NT2/D1 (cell line): ENCODE measurements at regions not wholly inside any gene's neighbourhood (a gene's known extent, or its start where the extent isn't known, plus 50 kb on each side); places are given as distances from the start of the nearest gene placed in this dataset.

Experiments
- DNase-seq: peaks from one replicate; pipeline ENCODE4 v3.0.0-alpha.2; 2011; ENCODE audit warnings: low read depth, low spot score
- H3K27me3 ChIP-seq: 2 replicates; pipeline ENCODE4 v1.6.0; 2011; ENCODE audit warnings: mild to moderate bottlenecking; ENCODE audit not compliant: insufficient read length, insufficient read depth
- H3K36me3 ChIP-seq: 2 replicates; pipeline ENCODE4 v1.6.1; 2011; ENCODE audit warnings: mild to moderate bottlenecking, low read length, mixed read lengths; ENCODE audit not compliant: insufficient read depth, insufficient read length
- H3K4me1 ChIP-seq: 2 replicates; pipeline ENCODE4 v1.5.1; 2011; ENCODE audit not compliant: insufficient read depth, insufficient read length
- H3K4me3 ChIP-seq: 2 replicates; pipeline ENCODE4 v1.5.1; 2011; ENCODE audit warnings: low read depth; ENCODE audit not compliant: insufficient read length
- H3K9ac ChIP-seq: 2 replicates; pipeline ENCODE4 v1.6.0; 2011; ENCODE audit warnings: low read depth; ENCODE audit not compliant: insufficient read length
- H3K9me3 ChIP-seq: 2 replicates; pipeline ENCODE4 v1.5.1; 2011; ENCODE audit warnings: mild to moderate bottlenecking, low read length; ENCODE audit not compliant: insufficient read depth
- SUZ12 ChIP-seq: IDR thresholded peaks from 2 replicates; pipeline ENCODE4 v1.6.1; 2011; ENCODE audit not compliant: insufficient read length, insufficient read depth; ENCODE audit errors: extremely low read depth
- YY1 ChIP-seq: IDR thresholded peaks from 2 replicates; pipeline ENCODE4 v1.6.1; 2011; ENCODE audit not compliant: insufficient read length, insufficient read depth
- ZNF274 ChIP-seq: IDR thresholded peaks from 2 replicates; pipeline ENCODE4 v1.6.1; 2011; ENCODE audit warnings: mild to moderate bottlenecking, low read depth, low read length

DNA sequence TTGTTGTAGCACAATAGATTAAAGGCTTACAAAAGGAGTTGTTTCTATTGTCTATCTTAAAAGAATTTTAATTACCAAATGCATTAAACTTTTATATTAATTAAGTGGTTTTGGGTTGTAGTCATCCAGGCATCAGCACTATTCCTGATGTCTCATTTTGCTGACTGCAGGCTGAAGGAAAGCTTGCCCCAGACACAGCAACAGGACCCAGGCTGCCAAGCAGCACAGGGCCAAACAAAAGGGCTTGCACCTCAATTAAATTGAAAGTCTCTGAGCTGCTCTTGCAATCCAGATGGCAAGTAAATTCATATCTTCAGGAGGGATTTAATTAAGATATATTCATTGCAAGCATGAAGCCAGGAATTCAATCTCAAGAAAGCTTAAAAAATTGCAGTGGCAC is 80.7 kb upstream of the CHODL start:
- Histone ChIP-seq H3K4me3 (no peak overlapping the region), H3K9ac (no peak overlapping the region), H3K9me3 (no peaks in the 10 kb centered on the region), H3K27me3 (no peaks in the 10 kb centered on the region), H3K4me1 (no peaks in the 10 kb centered on the region), H3K36me3 (no peaks in the 10 kb centered on the region)
- DNase-seq = no peak
- TF ChIP-seq YY1 (no peak), SUZ12 (no peak), ZNF274 (no peak)

DNA sequence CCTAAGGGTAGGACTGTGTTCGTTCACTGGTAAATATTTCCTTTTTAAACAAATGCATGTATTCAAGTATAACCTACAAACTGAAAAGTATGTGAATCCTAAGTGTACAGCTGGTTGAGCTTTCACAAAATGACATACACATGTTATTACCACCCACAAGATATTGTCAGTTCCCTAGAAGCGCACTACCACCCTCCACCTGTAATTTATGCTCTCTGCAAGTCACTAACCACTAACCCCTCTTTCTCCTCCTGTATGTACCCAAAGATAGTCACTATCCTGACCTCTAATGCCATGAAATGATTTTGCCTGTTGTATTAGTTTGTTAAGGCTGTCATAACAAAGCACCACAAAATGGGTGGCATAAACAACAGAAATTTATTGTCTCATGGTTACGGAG is 82.8 kb upstream of the CHODL start:
- TF ChIP-seq ZNF274 (no peak), SUZ12 (no peak), YY1 (no peak)
- no peaks in the 10 kb centered on the region for H3K36me3 ChIP-seq
- no peak overlapping the region for H3K9ac ChIP-seq
- no peaks in the 10 kb centered on the region for H3K4me1 ChIP-seq
- H3K4me3 ChIP-seq = no peak overlapping the region
- H3K27me3 ChIP-seq = no peaks in the 10 kb centered on the region
- no peaks in the 10 kb centered on the region for H3K9me3 ChIP-seq
- no peak for DNase-seq

DNA sequence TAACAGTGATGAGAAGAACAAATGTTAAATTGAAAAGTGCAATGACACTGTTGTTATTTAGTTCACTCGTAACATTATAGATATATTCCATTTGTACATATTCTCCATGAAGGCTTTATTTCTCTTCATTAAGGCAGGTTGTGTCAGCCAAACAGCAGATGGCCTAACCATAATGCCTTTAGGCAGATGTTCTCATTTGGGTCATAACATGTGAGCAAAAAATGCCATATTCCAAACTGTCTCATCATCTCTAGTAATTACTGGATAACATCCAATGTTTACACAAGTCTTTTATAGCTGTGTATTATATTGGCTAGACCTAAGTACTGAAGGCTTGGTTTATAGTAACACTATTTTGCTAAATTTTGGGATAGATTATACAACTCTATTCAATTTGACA is 87.2 kb upstream of the CHODL start:
- no peak for DNase-seq
- no peaks in the 10 kb centered on the region for H3K36me3 ChIP-seq
- no peak for TF ChIP-seq YY1
- TF ChIP-seq SUZ12 = no peak
- TF ChIP-seq ZNF274 = no peak
- H3K9ac ChIP-seq = no peak overlapping the region
- H3K4me3 ChIP-seq = no peak overlapping the region
- H3K27me3 ChIP-seq = no peaks in the 10 kb centered on the region
- H3K9me3 ChIP-seq = no peaks in the 10 kb centered on the region
- no peaks in the 10 kb centered on the region for H3K4me1 ChIP-seq

DNA sequence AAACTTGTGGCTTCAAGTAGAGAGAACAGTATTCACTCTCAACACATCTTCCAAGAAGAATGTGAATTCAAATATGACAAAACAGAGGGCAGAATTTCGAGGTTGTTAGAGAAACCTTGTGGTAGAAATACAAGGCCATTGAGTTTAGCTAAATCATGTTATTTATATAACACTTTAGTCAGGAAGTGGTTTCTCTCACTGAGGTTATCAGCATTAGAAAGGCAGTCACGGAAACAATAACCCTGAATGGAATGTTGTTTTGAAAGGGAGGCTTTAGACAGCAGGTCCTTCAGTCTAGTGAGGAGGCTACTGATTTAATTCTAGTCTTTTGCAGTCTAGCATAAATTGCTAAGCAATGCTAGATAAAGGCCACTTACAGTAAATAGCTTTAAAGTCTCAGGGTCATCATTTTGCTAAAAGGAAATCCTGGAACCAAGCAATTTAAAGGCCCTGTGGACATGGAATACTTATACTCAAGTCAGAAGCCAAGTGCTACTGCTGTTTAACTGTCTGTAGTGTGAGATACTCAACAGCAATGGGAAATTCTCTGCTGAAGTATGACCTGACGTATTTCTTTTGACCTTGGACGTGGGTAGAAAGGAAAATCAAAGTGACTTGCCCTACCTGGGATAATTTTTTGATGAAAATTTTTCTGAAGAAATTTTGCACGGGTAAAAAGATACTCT is 89.0 kb upstream of the CHODL start:
- no peaks in the 10 kb centered on the region for H3K9me3 ChIP-seq
- H3K27me3 ChIP-seq = no peaks in the 10 kb centered on the region
- DNase-seq = peak; percentile 75
- no peaks in the 10 kb centered on the region for H3K4me1 ChIP-seq
- H3K4me3 ChIP-seq = no peak overlapping the region
- no peak overlapping the region for H3K9ac ChIP-seq
- H3K36me3 ChIP-seq = no peaks in the 10 kb centered on the region
- TF ChIP-seq SUZ12 = no peak
- TF ChIP-seq YY1 = no peak
- TF ChIP-seq ZNF274 = no peak

DNA sequence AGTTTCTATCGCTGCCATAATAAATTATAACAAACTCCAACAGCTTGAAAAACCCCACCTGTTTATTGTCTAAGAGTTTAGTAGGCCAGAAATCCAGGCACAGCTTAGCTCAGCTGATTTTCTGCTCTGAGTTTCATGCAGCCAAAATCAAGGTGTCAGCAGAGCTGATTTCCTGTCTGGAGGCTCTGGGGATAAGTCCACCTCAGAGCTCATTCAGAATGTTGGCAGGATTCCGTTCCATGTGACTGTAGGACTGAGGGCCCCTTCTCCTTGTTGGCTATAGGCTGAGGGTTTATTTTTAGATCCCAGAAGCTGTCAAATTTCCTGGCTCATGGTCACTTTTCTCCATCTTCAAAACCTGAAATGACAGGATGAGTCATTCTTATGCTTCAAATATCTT is 91.6 kb upstream of the CHODL start:
- H3K9ac ChIP-seq = no peak overlapping the region
- DNase-seq = no peak
- no peaks in the 10 kb centered on the region for H3K4me1 ChIP-seq
- no peak overlapping the region for H3K4me3 ChIP-seq
- H3K9me3 ChIP-seq = no peaks in the 10 kb centered on the region
- no peak for TF ChIP-seq SUZ12
- TF ChIP-seq ZNF274 = no peak
- TF ChIP-seq YY1 = no peak
- no peaks in the 10 kb centered on the region for H3K36me3 ChIP-seq
- no peaks in the 10 kb centered on the region for H3K27me3 ChIP-seq

DNA sequence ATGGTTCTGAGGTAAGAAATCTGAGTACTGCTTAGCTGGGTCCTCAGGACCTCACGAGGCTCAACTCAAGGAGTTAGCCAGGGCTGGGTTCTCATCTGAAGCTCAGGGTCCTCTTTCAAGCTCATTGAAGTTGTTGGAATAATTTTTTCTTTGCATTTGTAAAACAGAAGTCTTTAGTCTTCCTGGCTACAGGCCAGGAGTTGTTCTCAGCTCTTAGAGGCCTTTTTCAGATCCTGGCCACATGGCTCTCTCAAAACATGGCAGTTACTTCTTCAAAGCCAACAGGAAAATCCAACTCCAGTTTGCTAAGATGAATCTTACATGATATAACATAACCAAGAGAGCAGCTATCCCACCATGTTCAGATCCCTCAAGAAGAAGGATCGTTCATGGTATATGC is 92.3 kb upstream of the CHODL start:
- no peak overlapping the region for H3K4me3 ChIP-seq
- H3K27me3 ChIP-seq = no peaks in the 10 kb centered on the region
- H3K9ac ChIP-seq = no peak overlapping the region
- no peaks in the 10 kb centered on the region for H3K36me3 ChIP-seq
- H3K4me1 ChIP-seq = no peaks in the 10 kb centered on the region
- no peaks in the 10 kb centered on the region for H3K9me3 ChIP-seq
- no peak for TF ChIP-seq ZNF274
- TF ChIP-seq YY1 = no peak
- TF ChIP-seq SUZ12 = no peak
- no peak for DNase-seq

DNA sequence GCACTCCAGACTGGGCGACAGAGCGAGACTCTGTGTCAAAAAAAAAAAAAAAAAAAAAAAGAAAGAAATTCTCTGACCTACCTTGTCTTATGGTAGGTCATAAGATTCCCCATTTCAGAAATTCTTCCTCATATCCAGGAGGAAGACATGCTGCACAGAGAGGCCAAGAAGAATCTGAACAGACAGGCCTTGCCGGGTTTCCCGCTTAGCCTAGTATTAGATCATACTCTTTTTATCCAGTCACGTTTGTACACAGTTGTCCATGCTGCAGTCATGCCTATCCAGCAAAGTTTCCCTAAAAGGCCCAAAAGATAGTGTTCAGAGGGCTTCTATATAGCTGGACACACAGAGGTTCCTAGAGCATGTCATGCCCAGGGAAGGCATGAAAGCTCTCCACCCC is 93.6 kb upstream of the CHODL start:
- Histone ChIP-seq H3K27me3 (no peaks in the 10 kb centered on the region), H3K4me3 (no peak overlapping the region), H3K36me3 (no peaks in the 10 kb centered on the region), H3K9ac (no peak overlapping the region), H3K4me1 (no peaks in the 10 kb centered on the region), H3K9me3 (no peaks in the 10 kb centered on the region)
- DNase-seq = no peak
- TF ChIP-seq YY1 (no peak), ZNF274 (no peak)

DNA sequence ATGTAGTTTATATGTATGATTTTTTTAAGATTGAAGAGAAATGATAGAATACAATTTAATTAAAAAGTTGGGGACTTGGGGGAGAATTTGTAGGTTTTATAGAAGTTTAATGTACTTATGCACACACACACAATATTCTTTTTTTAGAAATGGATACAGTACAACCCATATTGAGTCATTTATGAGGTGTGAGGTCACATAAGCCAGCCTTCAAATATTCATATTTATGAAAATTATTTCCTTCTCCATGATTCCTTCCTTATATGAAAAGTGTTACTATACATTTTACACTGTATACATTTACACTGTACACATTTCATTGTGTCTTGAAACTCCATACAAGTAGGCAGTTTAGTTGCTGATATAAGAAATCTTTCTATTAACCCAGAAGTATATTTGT is 96.2 kb upstream of the CHODL start:
- DNase-seq = no peak
- TF ChIP-seq ZNF274 = no peak
- no peak for TF ChIP-seq YY1
- no peak for TF ChIP-seq SUZ12
- no peak overlapping the region for H3K9ac ChIP-seq
- H3K27me3 ChIP-seq = no peaks in the 10 kb centered on the region
- no peaks in the 10 kb centered on the region for H3K9me3 ChIP-seq
- H3K4me3 ChIP-seq = no peak overlapping the region
- no peaks in the 10 kb centered on the region for H3K4me1 ChIP-seq
- no peaks in the 10 kb centered on the region for H3K36me3 ChIP-seq

DNA sequence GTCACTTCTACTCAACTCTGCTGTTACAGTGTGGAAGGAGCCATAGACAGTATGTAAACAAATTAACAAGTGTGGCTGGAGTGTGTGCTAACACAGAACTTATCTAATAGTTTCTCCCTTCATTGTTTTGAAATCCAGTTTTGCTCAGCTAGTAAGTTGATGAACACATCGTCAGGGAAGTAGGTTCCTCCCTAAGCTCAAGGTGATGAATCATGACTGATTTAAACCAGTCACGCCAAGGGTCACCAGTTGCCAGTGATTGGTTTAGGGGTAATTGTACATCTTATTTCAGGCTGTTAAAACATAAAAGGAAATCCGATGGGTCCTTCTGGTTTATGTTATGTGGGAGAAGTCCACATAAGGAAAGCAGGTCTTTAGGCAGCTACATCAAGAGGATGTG is 97.0 kb upstream of the CHODL start:
- Histone ChIP-seq H3K27me3 (no peaks in the 10 kb centered on the region), H3K4me1 (no peaks in the 10 kb centered on the region), H3K36me3 (no peaks in the 10 kb centered on the region), H3K4me3 (no peak overlapping the region), H3K9ac (no peak overlapping the region), H3K9me3 (no peaks in the 10 kb centered on the region)
- no peak for TF ChIP-seq ZNF274
- TF ChIP-seq SUZ12 = no peak
- no peak for TF ChIP-seq YY1
- DNase-seq = no peak
